ENCODE measurements at regions not wholly inside any gene's neighbourhood (a gene's known extent, or its start where the extent isn't known, plus 50 kb on each side); places are given as distances from the start of the nearest gene placed in this dataset.

DNA sequence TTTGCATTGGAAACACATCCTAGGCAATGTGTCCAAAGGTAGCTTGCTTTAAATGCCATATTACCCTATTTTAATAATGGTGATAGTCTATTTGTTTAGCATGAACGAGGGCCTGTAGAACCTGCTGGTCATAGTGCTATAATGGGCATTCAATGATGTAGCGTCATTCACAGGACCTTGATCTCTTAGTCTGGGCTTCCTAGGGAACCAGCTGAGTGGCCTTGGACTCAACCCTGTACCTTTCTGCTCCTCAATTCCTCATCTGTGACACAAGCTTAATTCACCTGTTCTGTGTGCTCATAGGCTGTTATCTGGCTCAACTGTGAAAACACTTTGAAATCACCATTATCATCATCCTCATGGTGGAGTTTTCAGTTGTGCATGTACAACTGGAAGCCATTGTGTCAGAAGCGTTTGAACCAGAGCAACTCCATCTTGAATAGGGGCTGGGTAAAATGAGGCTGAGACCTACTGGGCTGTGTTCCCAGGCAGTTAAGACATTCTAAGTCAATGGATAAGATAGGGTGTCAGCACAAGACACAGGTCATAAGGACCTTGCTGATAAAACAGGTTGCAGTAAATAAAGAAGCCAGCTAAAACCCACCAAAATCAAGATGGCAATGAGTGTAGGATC lies 346.8 kb upstream of the KLF3 start (continued):
- no peak for TF ChIP-seq POLR3G (IDR thresholded peaks at IDR 0.05; ENCODE audit: extremely low read depth, insufficient read length, insufficient replicate concordance)
- no peak for TF ChIP-seq SETDB1 (IDR thresholded peaks at IDR 0.05; ENCODE audit: low read length)
- TF ChIP-seq HNRNPLL (IDR thresholded peaks at IDR 0.05; ENCODE audit: low read depth, low read length, poor library complexity, severe bottlenecking) = no peak
- TF ChIP-seq, protein P1, sequence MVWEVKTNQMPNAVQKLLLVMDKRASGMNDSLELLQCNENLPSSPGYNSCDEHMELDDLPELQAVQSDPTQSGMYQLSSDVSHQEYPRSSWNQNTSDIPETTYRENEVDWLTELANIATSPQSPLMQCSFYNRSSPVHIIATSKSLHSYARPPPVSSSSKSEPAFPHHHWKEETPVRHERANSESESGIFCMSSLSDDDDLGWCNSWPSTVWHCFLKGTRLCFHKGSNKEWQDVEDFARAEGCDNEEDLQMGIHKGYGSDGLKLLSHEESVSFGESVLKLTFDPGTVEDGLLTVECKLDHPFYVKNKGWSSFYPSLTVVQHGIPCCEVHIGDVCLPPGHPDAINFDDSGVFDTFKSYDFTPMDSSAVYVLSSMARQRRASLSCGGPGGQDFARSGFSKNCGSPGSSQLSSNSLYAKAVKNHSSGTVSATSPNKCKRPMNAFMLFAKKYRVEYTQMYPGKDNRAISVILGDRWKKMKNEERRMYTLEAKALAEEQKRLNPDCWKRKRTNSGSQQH (CRISPR knock-in tag; IDR thresholded peaks at IDR 0.05) = no peak
- no peak for TF ChIP-seq PHB2 (IDR thresholded peaks at IDR 0.05; ENCODE audit: low read depth)
- no peak for TF ChIP-seq ZNF740 (CRISPR knock-in tag; IDR thresholded peaks at IDR 0.05)
- TF ChIP-seq ZNF740 (tag; IDR thresholded peaks at IDR 0.05) = peak in 1 of 2 experiments; percentile 94; a peak in 2 of 4 replicates
- no peak for TF ChIP-seq MEF2A (IDR thresholded peaks at IDR 0.05; ENCODE audit: control insufficient read depth, low read depth, low read length)
- TF ChIP-seq KLF6 (CRISPR knock-in tag; IDR thresholded peaks at IDR 0.05; ENCODE audit: borderline replicate concordance) = 0 out of 2 replicates have a peak, but pooled peaks have one; percentile 70
- no peak for TF ChIP-seq FUS (optimal IDR thresholded peaks at IDR 0.05; ENCODE audit: low read depth, low read length)
- TF ChIP-seq ZNF584 (CRISPR knock-in tag; IDR thresholded peaks at IDR 0.05; ENCODE audit: low read depth) = no peak
- TF ChIP-seq ZFX (CRISPR knock-in tag; IDR thresholded peaks at IDR 0.05) = no peak
- TF ChIP-seq PTTG1 (tag; IDR thresholded peaks at IDR 0.05; ENCODE audit: low read depth) = peak; percentile 89
- no peak for TF ChIP-seq SAFB (IDR thresholded peaks at IDR 0.05; ENCODE audit: borderline replicate concordance, low read depth, low read length)
- TF ChIP-seq ZNF551 (CRISPR knock-in tag; IDR thresholded peaks at IDR 0.05) = no peak
- no peak for TF ChIP-seq MAZ (CRISPR knock-in tag; conservative IDR thresholded peaks at IDR 0.05 in 1 of 2, IDR thresholded peaks at IDR 0.05 in 1 of 2)
- TF ChIP-seq, protein P2, sequence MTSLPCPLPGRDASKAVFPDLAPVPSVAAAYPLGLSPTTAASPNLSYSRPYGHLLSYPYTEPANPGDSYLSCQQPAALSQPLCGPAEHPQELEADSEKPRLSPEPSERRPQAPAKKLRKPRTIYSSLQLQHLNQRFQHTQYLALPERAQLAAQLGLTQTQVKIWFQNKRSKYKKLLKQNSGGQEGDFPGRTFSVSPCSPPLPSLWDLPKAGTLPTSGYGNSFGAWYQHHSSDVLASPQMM (CRISPR knock-in tag; IDR thresholded peaks at IDR 0.05) = no peak
- no peak for TF ChIP-seq FOXJ3 (CRISPR knock-in tag; IDR thresholded peaks at IDR 0.05)
- no peak for TF ChIP-seq BMI1 (IDR thresholded peaks at IDR 0.05; ENCODE audit: low read length)
- TF ChIP-seq NCOA1 (IDR thresholded peaks at IDR 0.05; ENCODE audit: low read depth) = no peak
- TF ChIP-seq PREB (CRISPR knock-in tag; IDR thresholded peaks at IDR 0.05) = no peak
- 0 out of 2 replicates have a peak, but pooled peaks have one; percentile 52 for TF ChIP-seq ZNF707 (CRISPR knock-in tag; conservative IDR thresholded peaks at IDR 0.05)
- TF ChIP-seq VEZF1 (CRISPR knock-in tag; IDR thresholded peaks at IDR 0.05) = no peak
- TF ChIP-seq SRSF3 (IDR thresholded peaks at IDR 0.05; ENCODE audit: insufficient read depth, low read length) = no peak

All from K562 (cell line).